GM10248 (cell line): ENCODE measurements at regions not wholly inside any gene's neighbourhood (a gene's known extent, or its start where the extent isn't known, plus 50 kb on each side); places are given as distances from the start of the nearest gene placed in this dataset.

Source experiments
- CTCF ChIA-PET: fragments of 300-600 bp; sonication (Branson Sonifier 250); formaldehyde crosslinking; extraction: SDS; loops from one replicate; lab custom pipeline; 2021; ENCODE audit warnings: antibody characterized with exemption; lab: Yijun Ruan, JAX
- POLR2A ChIA-PET: fragments of 350-650 bp; sonication (Branson Sonifier 250); formaldehyde crosslinking; extraction: SDS; loops from one replicate; lab custom pipeline; 2020; ENCODE audit warnings: antibody characterized with exemption; lab: Yijun Ruan, JAX
- DNase-seq: peaks from one replicate; pipeline ENCODE4 v3.0.0; 2012; ENCODE audit errors: extremely low spot score
- CTCF ChIP-seq: IDR thresholded peaks from 2 replicates; pipeline ENCODE4 v1.5.1; 2012; ENCODE audit warnings: mild to moderate bottlenecking, low read depth; ENCODE audit errors: extremely low read depth, missing control alignments, control extremely low read depth

- DNase-seq, result no peak
- ChIA-PET CTCF (no interaction called here), POLR2A (no interaction called here)
- TF ChIP-seq CTCF, result no peak
Measured at GRCh38 chr22:17318817-17319216, 50.4 kb upstream of the CECR2 start.

- ChIA-PET CTCF (no interaction called here), POLR2A (no interaction called here)
- no peak for TF ChIP-seq CTCF
- DNase-seq, result no peak
Measured at GRCh38 chr22:17315310-17315709, 54.0 kb upstream of the CECR2 start.

GRCh38 chr22:17314487-17314886 is 54.8 kb upstream of the CECR2 start:
- POLR2A ChIA-PET, result no interaction called here
- TF ChIP-seq CTCF, result no peak
- no peak for DNase-seq
- CTCF ChIA-PET, result interaction anchor here (1.0 kb wide), 1 partner anchor 143 kb away, joined by 3 read pairs; no protein-coding TSS in a partner anchor

- no peak for DNase-seq
- POLR2A ChIA-PET, result no interaction called here
- CTCF ChIA-PET, result interaction anchor here (1.0 to 1.2 kb wide), 2 partner anchors 8 to 142 kb away, joined by 3 read pairs; no protein-coding TSS in a partner anchor
- TF ChIP-seq CTCF, result no peak
Measured at GRCh38 chr22:17313626-17314025, 55.6 kb upstream of the CECR2 start.

GRCh38 chr22:17307566-17307965 is 61.7 kb upstream of the CECR2 start:
- ChIA-PET CTCF (interaction anchor here (0.9 to 1.8 kb wide), 6 partner anchors 12 to 136 kb away, joined by 3 to 4 read pairs (median 4); no protein-coding TSS in a partner anchor), POLR2A (no interaction called here)
- no peak for DNase-seq
- TF ChIP-seq CTCF, result no peak

GRCh38 chr22:17305076-17305475 is 64.2 kb upstream of the CECR2 start:
- DNase-seq, result no peak
- ChIA-PET CTCF (interaction anchor here (1.0 kb wide), 1 partner anchor 134 kb away, joined by 4 read pairs; no protein-coding TSS in a partner anchor), POLR2A (no interaction called here)
- TF ChIP-seq CTCF, result no peak
